Activated naive CD4-positive, alpha-beta T cell (primary cell): ENCODE measurements at regions not wholly inside any gene's neighbourhood (a gene's known extent, or its start where the extent isn't known, plus 50 kb on each side); places are given as distances from the start of the nearest gene placed in this dataset.
"Not testable (repeated sequence)": the region's sequence is repeated elsewhere in the genome, so short reads cannot be mapped to it uniquely, and the experiment has no call there.

Experiments
- DNase-seq, 4 experiments: peaks; one replicate each; lab custom pipeline; 2025; lab: John Stamatoyannopoulos, UW

DNA sequence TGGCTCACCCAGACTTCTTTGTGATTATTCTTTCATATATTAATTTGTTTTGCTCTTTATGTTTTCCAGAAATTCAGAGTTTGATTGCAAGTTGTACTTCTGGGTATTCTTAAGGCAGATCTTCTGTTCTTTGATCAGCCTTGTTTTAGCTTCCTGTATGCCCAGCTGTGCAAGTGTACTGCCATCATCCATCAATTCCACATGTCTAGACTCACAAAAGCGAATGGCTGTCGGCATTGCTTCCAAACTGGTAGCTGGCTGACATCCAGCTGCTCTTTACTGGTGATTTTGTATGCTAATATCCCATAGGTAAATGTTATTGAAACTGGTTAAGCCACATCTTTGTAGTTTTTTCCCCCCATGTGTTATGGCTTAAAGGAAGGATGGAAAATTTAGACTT lies 1084.8 kb upstream of the CITED2 start:
- DNase-seq: no peak

DNA sequence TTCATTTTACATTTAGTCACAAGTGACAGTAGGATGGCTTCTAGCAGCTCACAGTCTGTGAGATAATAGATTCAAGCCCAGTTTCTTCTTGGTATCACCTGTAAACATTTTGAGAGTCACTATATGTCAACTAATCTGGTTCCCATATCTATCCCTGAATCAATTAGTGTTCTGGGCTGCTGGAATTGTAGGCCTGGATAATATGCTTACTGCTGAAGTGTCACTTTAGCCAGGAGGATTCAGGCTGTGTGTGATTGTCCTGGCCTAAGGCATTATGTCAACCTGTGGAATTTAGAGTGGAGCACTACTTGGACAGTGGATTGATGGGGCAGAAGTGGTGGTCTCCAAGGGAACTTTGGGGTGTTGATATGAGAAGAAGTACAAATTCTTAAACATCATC lies 1071.8 kb upstream of the CITED2 start:
- DNase-seq: no peak

DNA sequence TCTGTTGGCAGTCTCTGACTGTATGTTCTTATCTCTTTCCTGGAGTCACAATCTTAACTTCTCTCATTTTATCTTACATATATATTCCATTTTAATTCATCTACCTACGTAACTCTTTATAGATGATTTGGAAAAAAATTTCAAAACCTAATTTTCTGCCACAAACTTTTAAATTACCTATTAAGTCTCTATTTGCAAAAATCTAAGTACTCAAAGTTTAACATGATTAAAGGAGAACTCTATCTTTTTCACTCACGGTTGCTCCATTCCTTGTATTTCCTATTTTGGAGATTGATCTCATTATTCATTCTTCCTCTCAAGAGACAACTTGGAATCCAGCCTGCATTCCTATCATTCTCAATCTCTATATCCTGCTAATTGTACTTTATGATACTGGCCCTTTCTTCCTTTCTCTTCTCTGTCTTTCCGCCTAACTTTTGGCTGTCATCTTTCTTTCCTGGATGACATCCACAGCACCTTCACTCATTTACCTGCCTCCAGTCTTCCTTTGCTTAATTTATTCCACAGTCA lies 1071.1 kb upstream of the CITED2 start:
- DNase-seq: no peak

DNA sequence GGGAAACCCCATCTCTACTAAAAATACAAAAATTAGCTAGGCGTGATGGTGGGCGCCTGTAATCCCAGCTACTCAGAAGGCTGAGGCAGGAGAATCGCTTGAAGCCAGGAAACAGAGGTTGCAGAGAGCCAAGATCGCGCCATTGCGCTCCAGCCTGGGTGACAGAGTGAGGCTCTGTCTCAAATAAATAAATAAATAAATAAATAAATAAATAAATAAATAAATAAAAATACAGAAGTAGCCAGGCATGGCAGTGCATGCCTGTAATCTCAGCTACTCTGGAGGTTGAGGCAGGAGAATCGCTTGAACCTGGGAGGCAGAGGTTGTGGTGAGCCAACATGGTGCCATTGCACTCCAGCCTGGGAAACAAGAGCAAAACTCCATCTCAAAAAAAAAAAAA lies 1068.7 kb upstream of the CITED2 start:
- not testable (repeated sequence) for DNase-seq

DNA sequence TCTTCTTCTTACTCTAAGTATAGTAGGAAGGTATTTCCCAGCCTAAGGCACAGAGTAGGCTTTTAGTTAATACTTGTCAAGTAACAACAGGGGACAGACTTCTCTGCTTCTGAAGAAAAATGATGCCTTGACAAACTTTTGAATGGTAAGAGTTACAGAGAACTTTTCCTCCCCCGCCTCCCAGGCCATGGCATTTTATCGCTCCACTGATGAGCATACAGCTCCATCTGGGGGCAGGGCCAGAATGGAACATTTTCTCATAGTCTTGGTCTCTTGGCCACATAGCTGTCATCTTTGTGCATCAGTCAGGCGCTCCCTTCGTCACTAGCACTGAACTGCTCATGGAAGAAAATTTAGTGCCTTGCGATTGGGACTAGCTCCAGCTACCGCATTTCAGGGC lies 1066.8 kb upstream of the CITED2 start:
- DNase-seq: no peak

DNA sequence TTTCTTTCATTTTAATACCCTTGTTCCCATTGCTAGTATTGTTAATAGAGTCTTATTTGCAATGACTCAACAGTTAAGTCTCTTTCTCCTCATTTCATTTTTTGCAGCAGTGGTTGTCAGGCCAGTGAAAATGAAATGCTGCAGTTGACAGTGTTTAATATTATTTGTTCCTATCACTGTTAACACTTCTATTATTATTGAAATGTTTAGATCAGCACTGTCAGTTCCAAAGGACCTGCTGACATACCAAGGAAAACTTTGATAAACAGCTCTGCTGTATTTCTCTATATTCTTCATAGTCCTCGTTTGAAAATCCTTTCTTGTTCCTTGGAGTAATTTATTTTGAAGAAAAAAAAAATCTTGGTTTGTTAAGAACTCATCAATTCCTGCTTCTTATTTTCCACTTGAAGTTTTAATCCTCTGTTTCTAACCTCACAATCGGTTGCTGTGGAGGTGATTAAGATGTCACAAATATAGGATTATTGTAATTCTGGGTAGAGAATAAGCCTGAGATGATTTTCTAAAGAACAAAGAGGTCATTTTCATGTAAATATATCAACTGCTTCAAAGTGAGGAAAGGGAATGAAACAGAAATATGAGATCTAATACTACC lies 1065.9 kb upstream of the CITED2 start:
- no peak for DNase-seq

DNA sequence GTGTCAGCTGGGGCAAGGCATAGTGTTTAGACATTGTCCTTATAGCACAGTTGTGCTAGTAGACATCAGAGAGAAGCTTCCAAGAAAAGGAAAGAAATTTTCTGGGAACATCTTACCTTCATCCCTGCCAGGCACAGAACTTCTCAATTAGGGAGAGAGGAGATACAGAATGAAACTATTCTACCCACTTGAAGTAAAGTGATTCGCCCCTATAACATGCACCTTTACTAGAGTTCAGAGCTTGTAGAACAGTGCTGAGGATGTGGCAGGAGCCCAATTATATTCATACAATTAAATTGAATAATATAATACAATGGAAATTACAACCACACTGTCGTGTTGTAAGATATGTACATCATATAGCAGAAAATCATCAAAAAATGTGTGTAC lies 1063.9 kb upstream of the CITED2 start:
- DNase-seq: no peak

DNA sequence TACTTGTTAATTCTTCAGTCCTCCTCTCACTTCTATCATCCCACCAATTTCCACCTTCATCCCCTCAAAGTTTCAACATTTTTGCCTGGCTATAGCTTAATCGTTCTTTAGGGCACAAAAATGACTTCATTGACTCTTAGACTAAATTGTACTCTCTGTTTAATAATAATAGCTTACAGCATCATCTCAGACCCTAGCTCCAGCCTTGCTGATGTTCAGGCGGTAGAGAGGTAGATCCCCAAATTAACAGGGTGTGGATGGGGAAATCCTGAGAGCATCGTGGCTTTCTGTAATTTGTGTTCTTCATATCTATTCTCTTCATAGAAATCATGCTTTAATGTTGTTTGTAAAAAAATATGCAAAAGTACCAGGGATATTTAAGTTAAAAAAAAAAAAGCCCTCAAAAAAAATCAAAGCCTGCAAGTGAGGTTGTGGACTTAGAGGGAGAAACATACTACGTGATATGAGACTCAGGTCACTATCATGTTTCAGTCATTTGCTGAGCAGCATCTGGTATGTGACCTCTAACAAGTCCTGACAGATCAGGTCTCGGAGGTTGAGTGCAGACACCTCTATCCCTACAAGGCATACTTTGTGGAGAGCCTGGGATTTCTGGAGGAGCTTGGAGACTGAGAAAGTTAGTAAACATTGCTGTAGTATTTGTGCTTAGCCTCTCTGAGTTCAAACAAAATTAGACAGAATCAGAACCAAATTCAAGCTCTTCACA lies 1063.3 kb upstream of the CITED2 start:
- DNase-seq: no peak

DNA sequence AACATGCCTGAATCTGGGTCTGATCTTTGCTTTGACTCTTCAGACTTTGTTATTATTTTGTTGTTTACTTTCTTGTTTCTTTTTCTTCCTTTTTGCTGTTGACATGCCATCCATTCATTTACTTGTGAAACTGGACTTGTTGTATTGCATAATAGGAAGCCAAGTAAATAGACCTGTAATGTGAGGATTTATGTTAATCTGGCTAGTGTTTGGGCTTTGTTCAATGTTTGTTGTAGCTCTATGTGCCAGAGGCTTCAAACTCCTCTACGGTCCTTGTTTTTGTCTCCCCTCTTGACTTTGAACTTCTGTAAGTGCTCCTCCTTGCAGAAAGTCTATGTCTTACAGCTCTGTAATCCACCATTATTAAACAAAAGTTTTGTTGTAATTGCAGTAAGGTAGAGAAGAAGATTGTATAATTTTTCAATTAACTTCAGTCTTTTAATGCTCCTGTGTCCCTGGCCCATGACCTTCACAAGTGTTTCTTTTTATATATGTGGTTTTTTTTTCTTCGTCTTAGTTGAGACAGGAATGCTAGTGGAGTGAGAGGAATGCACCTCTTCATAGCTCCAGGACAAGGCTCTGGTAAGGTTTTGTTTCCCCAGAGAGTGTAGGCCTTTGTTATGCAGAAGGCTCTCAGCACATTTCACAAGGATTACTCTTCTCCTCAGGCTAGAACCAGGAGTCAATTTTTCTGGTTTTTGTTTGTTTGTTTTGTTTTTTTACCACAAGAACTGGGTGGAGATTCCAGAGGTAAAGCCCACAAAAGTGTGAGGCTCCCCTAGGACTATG lies 1061.8 kb upstream of the CITED2 start:
- no peak for DNase-seq

DNA sequence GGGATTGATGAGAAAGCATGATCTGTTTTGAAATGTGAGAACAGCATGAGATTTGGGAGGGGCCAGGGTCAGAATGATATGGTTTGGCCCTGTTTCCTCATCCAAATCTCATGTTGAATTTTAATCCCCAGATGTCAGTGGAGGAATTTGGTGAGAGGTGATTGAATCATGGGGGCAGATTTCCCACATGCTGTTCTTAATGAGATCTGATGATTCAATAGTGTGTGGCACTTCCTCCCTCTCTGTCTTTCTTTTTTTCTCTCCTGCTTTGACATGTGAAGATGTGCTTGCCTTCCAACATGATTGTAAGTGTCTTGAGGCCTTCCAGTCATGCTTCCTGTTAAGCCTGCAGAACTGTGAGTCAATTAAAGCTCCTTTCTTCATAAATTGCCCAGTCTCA lies 1060.3 kb upstream of the CITED2 start:
- DNase-seq: no peak

DNA sequence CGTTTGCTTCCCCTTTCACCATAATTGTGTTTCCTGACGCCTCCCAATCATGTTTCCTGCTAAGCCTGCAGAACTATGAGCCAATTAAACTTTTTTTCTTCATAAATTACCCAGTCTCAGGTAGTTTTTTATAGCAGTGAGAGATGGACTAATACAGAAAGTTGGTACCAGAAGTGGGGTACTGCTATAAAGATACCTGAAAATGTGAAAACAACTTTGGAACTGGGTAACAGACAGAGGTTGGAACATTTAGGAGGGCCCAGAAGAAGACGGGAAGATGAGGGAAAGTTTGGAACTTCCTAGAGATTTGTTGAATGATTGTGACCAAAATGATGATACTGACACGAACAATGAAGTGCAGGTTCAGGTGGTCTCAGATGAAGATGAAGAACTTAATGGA lies 1058.6 kb upstream of the CITED2 start:
- no peak for DNase-seq

DNA sequence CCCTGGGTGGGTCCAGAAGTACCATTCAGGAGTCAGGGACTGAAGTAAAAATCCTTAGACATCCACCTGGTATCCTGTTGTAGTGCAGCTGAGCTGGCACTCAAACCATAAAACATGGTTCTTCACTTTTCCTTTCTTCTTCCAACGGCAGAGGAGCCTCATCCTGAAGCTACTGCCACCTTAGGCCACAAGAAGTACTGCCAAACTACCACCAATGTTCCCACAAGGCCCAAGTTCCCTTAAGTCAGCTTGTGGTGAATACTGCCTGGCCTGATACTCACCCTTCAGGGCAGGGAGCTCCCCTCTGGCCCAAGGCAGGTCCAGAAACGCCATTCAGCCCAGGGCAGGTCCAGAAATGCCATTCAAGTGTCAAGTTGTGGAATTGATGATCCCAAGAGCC lies 1053.4 kb upstream of the CITED2 start:
- DNase-seq: no peak

DNA sequence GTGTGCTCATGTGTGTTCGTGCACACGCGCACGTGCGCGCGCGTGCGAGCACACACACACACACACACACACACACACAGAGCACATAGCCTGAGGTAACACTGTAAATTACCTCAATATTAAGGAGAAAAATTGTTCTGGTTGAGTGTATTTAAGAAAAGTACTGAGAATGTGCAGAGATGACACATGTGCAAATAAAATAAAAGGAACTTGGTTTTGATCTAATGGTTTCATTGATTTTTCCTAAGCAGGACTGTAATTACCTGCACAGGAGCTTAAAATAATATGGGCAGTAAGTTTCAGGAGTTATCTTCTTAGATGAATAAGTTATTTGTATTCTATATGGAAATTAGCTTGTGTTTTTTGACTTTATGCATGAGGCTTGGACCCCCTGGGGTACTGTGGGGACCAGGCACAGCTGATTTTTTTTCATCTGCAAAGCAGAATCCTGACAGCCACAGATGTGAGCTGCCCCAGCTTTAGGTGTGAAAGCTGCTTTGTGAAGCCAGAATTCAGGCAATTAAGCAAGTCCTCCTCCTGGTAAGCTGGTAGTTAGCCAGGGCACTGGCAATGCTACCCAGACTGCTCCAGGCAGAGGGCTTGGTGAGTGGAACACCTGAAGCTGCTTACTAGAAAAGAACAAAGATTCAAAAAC lies 1040.6 kb upstream of the CITED2 start:
- DNase-seq: no peak

DNA sequence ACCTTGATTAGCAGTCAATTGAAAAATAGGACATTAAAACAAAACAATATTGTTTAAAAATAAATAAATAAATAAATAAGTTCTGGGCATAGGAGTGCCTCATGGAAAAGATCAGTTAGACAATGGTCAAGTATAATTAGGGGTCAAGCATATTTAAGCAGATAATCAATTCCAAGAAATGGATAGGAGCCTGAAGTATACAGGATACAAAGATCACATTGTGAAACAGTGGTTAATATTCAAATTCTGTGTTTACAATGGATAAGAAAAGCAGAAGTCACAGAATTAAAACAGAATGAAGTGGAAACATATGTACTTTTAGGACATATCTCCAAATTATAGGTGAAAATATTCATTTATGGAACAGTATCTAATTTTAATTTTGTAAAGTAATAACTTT lies 1028.6 kb upstream of the CITED2 start:
- no peak for DNase-seq

DNA sequence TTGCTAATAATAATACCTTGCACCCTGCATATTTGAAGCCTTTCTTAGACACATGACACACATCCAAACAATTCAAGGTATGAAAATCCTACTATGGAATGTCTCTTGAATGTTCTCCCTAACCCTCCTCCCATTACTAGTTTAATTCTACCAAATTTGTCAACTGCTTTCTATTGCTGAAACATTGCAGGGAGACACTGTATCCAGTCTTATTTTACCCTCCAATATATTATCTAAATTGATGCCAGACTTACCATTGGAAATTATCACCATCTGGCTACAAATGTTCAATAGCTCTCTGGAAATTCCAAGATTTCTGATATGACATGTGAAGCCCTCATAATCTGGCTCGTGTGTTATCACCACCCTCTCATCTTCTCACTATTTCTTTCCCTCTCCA lies 1027.3 kb upstream of the CITED2 start:
- DNase-seq: no peak

DNA sequence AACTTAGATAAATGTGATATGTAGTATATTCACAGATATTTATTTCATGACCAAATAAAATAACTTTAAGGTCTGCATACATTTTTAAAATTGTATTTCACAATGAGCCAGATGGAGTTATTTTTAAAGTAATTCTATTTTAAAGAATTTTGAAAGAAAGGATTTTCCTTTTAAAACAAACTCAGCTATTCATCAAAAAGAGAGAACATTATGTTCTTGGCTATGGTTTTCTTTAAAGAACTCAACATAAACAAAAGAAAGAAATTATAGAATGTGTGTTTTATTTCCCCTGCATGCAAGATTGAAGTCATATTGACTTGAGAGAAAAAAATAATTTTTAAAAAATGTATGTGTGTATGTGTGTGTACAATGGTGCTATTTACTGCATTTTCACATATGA lies 1023.6 kb upstream of the CITED2 start:
- DNase-seq: no peak

DNA sequence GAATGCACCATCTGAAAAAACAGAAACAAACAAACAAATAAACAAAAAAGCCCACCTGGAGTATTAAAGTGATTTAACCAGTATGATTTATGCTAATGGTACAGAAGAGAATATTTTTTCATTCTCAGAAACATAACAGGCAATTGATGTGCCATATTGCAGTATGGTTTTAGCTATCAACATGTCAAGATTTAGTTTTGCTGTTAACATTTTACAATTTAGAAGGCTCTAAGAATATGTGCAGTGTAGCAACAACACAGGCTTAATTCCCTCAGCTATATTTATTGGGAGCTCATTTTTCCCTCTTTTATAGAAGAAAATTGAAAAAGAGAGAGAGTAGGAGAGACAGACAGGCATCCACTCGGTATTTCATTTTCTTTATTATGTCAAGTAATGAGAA lies 1022.7 kb upstream of the CITED2 start:
- no peak for DNase-seq

DNA sequence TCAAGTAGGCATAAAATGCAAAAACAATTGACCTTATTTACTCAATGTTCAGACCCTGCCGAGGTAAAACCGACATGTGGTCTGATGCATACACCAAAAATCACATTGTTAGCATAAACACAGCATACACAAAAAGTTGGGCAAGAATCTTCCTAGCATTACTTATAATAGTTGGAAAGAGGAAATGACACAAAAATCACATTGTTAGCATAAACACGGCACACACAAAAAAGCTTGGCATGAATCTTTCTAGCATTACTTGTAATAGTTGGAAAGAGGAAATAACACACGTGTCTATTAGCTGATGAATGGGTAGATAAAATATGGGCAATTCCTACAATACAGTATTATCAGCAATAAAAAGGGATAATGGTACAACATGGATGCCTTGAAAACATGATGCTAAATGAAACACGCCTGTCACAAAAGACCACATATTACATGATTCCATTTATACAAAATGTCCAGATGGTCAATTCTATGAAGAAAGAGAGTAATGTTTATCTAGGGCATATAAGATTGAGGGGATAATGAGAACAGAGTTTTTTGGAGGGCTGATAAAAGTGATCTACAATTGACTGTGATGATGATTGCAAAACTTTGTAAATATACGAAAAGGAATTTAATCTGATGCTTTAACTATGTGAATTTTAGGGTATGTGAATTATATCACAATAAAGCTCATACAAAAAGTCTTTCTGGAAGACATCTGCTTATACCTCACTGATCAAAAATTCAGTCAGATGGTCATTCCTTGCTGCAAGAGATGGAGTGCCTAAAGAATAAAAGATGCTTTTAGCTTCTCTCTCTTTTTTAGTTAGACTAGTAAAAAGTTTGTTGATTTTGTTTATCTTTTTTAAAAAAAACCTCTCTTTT lies 1019.5 kb upstream of the CITED2 start:
- DNase-seq: no peak

DNA sequence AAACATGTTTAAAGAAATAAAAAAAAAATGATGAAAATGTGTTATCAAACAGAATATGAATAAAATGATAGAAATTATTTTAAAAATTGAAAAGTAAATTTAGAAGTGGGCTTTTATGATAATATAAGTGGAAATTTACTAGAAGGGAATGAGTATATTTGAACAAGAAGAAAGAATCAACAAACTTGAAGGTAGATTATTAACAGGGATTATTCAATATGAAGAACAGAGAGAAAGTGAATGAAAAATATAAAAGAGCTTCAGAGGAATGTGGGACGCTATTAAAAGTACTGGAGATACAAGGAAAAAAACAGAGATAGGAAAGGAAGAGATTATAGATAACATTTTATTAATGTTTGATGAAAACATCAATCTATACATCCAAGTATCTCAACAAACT lies 1014.4 kb upstream of the CITED2 start:
- no peak for DNase-seq

DNA sequence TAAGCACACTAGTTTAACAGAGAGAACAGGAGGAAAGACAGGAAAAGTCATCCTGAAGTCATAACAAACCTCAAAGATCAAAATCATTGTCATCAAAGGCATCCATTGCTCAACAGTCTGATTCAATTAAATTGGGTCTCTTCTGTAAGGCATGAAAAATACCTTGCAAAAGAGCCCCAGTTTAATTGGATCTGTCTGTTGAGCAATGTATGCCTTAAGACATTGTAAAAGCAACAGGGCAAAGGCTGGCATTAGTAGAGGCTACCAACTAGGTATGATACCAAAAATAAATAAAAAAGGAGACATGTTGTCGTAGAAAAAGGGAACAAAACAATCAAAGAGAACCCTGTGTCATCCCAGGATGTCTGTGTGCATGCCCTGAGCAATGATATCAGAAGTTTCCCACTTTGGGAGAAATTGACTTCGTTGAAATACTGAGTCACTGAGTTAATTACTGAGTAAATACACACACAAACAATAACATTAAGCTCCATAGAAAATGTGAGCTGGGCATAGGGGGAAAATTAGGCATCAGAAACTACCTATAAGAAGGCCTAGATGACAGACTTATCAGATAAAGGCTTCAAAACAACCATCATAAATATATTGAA lies 1013.8 kb upstream of the CITED2 start:
- DNase-seq: no peak

DNA sequence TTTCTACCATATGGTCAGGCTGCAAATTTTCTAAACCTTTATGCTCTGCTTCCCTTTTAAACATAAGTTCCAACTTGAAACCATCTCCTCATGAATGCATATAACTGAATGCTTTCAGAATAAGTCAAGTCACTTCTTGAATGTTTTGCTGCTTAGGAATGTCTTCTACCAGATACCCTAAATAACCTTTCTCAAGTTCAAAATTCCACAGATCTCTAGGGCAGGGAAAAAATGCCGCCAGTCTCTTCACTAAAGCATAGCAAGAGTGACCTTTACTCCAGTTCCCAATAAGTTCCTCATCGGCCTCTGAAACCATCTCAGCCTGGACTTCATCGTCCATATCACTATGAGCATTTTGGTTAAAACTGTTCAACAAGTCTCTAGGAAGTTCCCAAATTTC lies 1011.2 kb upstream of the CITED2 start:
- DNase-seq: no peak
